Upper lobe of right lung (tissue), 1 donor: ENCODE measurements at regions not wholly inside any gene's neighbourhood (a gene's known extent, or its start where the extent isn't known, plus 50 kb on each side); places are given as distances from the start of the nearest gene placed in this dataset.

Experiments used
- ATAC-seq: fragments of 200-7000 bp; cut with Tn5 transposase; one replicate; pipeline ENCODE4 v1.9.1; 2020; ENCODE audit warnings: mild to moderate bottlenecking, moderate library complexity
- DNase-seq: peaks from one replicate; pipeline ENCODE4 v3.0.0-alpha.2; 2020
- H3K27ac ChIP-seq: fragments of 200-600 bp; one replicate; pipeline ENCODE4 v1.8.0; 2022
- H3K27me3 ChIP-seq: fragments of 200-600 bp; one replicate; pipeline ENCODE4 v1.8.0; 2022; ENCODE audit warnings: mild to moderate bottlenecking
- H3K36me3 ChIP-seq: fragments of 200-600 bp; one replicate; pipeline ENCODE4 v1.8.0; 2022
- H3K4me1 ChIP-seq: fragments of 200-600 bp; one replicate; pipeline ENCODE4 v1.8.0; 2022
- H3K4me3 ChIP-seq: fragments of 200-600 bp; one replicate; pipeline ENCODE4 v1.8.0; 2022; ENCODE audit warnings: mild to moderate bottlenecking
- H3K9me3 ChIP-seq: fragments of 200-600 bp; one replicate; pipeline ENCODE4 v1.8.0; 2022
- intact Hi-C: fragments of 100-400 bp; cut with DNase I; formaldehyde crosslinking; loops from one replicate; pipeline ENCODE4 v1.11.0; 2022
- TF ChIP-seq, protein P1 (sequence below): fragments of 200-600 bp; IDR thresholded peaks from one replicate; pipeline ENCODE4 v1.8.0; 2022; ENCODE audit warnings: antibody characterized with exemption
- donor health status: DM: no; HTN: yes; CAD: no; lungs with severe emphysema.

DNA sequence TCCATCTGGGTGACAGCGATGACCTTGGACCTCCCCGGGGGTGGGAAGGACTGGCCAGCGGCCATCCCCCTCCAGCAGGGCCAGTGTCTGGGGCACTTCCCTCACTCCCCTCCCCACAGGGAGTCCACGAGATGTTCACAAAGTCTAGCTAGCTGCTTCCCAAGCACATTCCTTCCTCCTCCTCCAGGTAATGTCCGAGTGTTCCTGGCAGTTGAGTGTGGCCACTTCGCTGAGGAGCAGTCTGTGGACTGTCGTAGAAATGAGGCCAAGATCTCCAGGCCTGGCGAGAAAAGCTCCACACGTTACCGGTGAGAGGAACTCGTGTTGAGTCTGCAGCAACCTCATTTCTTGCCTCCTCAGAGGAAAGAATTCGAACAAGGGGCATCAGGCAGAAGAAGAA is 425.5 kb downstream of the BRD1 start:
- ATAC-seq: no peak
- Histone ChIP-seq H3K4me1 (no peaks in the 10 kb centered on the region), H3K9me3 (no peaks in the 10 kb centered on the region), H3K27ac (no peak overlapping the region), H3K4me3 (no peak overlapping the region), H3K36me3 (no peaks in the 10 kb centered on the region), H3K27me3 (peaks cover 16% of the 10 kb centered on the region)
- intact Hi-C loops: no loop called here
- TF ChIP-seq, protein P1, sequence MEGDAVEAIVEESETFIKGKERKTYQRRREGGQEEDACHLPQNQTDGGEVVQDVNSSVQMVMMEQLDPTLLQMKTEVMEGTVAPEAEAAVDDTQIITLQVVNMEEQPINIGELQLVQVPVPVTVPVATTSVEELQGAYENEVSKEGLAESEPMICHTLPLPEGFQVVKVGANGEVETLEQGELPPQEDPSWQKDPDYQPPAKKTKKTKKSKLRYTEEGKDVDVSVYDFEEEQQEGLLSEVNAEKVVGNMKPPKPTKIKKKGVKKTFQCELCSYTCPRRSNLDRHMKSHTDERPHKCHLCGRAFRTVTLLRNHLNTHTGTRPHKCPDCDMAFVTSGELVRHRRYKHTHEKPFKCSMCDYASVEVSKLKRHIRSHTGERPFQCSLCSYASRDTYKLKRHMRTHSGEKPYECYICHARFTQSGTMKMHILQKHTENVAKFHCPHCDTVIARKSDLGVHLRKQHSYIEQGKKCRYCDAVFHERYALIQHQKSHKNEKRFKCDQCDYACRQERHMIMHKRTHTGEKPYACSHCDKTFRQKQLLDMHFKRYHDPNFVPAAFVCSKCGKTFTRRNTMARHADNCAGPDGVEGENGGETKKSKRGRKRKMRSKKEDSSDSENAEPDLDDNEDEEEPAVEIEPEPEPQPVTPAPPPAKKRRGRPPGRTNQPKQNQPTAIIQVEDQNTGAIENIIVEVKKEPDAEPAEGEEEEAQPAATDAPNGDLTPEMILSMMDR: no peak
- DNase-seq: no peak

DNA sequence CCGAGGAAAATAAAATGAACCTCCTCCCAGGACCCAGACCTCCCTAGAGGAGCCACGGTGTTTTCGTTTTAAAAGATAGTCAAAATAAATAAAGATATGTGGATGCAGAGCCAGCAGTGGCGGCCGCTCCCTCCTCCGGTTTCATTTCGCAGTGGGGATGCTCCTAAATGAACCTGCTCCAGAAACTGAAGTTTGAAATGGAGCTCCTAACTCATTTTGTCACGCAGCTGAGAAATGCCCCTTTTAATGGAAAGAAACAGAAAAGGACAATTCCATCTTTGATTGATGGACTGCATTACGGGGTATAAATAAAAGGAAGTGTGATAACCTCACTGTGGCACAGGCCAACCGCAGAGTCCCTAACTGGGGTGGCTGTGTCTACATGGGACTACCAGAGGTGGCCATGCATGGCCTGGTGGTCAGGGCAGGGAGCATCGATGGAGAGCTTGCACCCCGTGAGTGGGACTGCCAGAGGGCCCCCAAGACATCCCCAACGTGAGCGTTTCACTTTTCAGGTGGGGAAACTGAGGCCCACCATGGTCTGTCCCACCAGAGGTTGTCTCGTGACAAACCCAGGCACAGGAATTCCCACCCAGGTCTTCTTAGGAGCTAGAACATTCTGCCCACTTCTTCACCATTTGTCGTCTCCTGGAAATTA is 426.6 kb downstream of the BRD1 start:
- H3K4me3 ChIP-seq: no peak overlapping the region
- no peaks in the 10 kb centered on the region for H3K9me3 ChIP-seq
- intact Hi-C loops: no loop called here
- DNase-seq (no peak), ATAC-seq (no peak)
- TF ChIP-seq, protein P1: no peak
- H3K27me3 ChIP-seq: peaks cover 16% of the 10 kb centered on the region
- H3K4me1 ChIP-seq: no peaks in the 10 kb centered on the region
- no peak overlapping the region for H3K27ac ChIP-seq
- no peaks in the 10 kb centered on the region for H3K36me3 ChIP-seq

DNA sequence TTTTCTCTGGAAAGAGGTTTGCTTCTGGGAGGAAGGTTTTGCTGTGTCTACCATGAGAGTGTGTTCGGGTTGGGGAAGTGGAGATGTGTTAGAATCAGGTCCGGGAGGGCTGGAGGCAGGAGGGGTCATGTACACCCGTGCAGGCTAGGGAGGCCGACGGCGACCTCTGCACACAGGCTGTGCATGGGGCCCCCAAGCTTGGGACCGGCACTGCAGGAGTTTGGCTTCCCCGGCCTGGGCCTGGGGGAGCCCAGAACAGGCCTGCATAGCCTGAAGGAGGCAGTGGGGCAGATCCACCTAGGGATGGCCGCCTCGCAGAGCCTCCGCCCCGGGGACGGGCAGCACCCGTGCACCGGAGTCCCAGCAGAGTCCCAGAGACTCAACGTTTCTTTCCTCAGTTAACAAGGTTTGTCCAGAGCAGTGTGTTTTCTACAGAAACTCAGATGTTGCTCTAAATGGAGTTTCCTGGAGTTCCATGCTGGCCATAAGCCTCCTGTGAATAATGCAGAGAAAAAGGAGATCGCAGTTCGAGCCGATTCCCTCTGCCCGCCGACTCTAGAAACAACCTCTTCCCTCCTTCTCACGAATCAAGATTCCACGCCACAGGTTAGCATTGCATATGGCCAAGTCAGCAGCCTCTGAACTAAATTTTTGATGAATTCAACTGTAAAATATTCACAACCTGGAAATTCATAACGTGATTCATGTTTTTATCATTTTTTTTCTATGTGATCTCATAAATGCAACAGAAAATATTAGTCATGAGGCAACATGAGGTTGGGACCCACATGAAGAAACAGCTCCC is 427.3 kb downstream of the BRD1 start:
- no peak overlapping the region for H3K4me3 ChIP-seq
- no peak overlapping the region for H3K27ac ChIP-seq
- ATAC-seq (no peak), DNase-seq (no peak)
- H3K4me1 ChIP-seq: no peaks in the 10 kb centered on the region
- no peaks in the 10 kb centered on the region for H3K9me3 ChIP-seq
- intact Hi-C loops: no loop called here
- H3K36me3 ChIP-seq: no peaks in the 10 kb centered on the region
- H3K27me3 ChIP-seq: peaks cover 16% of the 10 kb centered on the region
- TF ChIP-seq, protein P1: no peak

DNA sequence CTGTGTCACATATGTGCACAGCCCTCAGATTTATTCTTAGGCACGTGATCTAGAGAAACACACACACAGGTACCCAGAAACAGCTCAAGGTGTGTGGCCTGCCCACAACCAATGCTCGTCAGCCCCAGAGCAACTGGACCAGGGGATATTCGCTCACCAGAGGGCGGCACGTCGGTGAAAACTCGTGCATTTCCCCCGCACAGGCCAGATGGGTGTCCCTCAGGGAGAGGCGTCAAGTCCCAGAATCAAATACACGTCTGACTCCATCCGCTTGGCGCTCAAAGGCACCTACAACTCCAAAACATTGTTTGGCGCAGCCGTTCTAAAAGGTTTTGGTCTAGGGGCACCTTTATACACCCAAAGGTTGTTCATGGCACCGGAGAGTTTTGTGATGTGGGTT is 429.0 kb downstream of the BRD1 start:
- H3K36me3 ChIP-seq: no peaks in the 10 kb centered on the region
- intact Hi-C loops: no loop called here
- peaks cover 12% of the 10 kb centered on the region for H3K27me3 ChIP-seq
- H3K9me3 ChIP-seq: no peaks in the 10 kb centered on the region
- no peak for DNase-seq
- no peak overlapping the region for H3K4me3 ChIP-seq
- H3K4me1 ChIP-seq: no peaks in the 10 kb centered on the region
- H3K27ac ChIP-seq: no peak overlapping the region
- no peak for ATAC-seq
- TF ChIP-seq, protein P1: no peak

DNA sequence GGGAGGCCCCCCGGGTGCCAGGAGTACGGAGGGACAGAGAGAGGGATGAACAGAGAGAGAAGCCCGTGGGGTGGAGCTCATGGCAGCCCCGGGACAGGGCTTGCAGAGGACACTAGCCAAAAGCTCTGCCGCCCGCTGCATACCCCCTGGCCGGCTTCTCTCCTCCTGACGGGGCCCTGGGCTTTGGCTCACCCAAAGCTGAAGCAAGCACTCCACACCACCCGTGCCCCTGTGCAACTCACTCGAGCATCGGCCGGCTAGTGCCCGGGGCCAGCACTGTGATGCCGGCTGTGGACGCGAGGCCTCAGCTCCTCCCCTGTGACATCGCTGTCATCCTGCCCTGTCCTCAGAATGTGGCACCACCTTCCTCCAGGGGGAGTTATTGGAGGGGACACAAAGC is 429.6 kb downstream of the BRD1 start:
- Histone ChIP-seq H3K27ac (no peak overlapping the region), H3K4me3 (no peak overlapping the region), H3K36me3 (no peaks in the 10 kb centered on the region), H3K4me1 (no peaks in the 10 kb centered on the region), H3K27me3 (peaks cover 16% of the 10 kb centered on the region), H3K9me3 (no peaks in the 10 kb centered on the region)
- ATAC-seq: no peak
- intact Hi-C loops: no loop called here
- DNase-seq: no peak
- TF ChIP-seq, protein P1: no peak
